A549 (cell line): ENCODE measurements at regions not wholly inside any gene's neighbourhood (a gene's known extent, or its start where the extent isn't known, plus 50 kb on each side); places are given as distances from the start of the nearest gene placed in this dataset.

Experiments used
- CEBPB ChIP-seq, 2 experiments: fragments of >200 bp in 1 of 2; sonication (Bioruptor Twin) in 1 of 2; formaldehyde crosslinking in 1 of 2; IDR thresholded peaks; 2 replicates each; pipeline ENCODE4 v1.6.1; 2012 to 2016
- CTCF ChIP-seq: fragments of >200 bp; sonication (Bioruptor Twin); formaldehyde crosslinking; IDR thresholded peaks from 3 replicates; pipeline ENCODE4 v1.5.1; 2016
- EHMT2 ChIP-seq: fragments of 200-600 bp; sonication (generic); IDR thresholded peaks from 2 replicates; pipeline ENCODE4 v1.6.1; 2016; ENCODE audit warnings: antibody characterized with exemption, low read depth, mild to moderate bottlenecking, moderate library complexity
- HOXA7 ChIP-seq: fragments of 250-450 bp; sonication (Bioruptor Pico); IDR thresholded peaks from 2 replicates; pipeline ENCODE4 v1.5.0; 2020; ENCODE audit warnings: mild to moderate bottlenecking, moderate library complexity
- JUN ChIP-seq, 2 experiments: fragments of >200 bp; sonication (Bioruptor Twin); formaldehyde crosslinking; IDR thresholded peaks; 2 replicates in 1 of 2; 3 replicates in 1 of 2; pipeline ENCODE4 v1.6.1; 2016 to 2017
- MAZ ChIP-seq: fragments of 150-350 bp; IDR thresholded peaks from 2 replicates; pipeline ENCODE4 v1.6.1; 2014; ENCODE audit warnings: antibody characterized with exemption, low read depth, low read length, borderline replicate concordance
- NR3C1 ChIP-seq: fragments of >200 bp; sonication (Bioruptor Twin); formaldehyde crosslinking; IDR thresholded peaks from 3 replicates; pipeline ENCODE4 v1.6.1; 2017
- POLR2A ChIP-seq: IDR thresholded peaks from 2 replicates; pipeline ENCODE4 v1.6.1; 2012; ENCODE audit warnings: mild to moderate bottlenecking, low read length
- REST ChIP-seq: fragments of 200-600 bp; sonication (generic); IDR thresholded peaks from 2 replicates; pipeline ENCODE4 v1.6.1; 2016; ENCODE audit warnings: antibody characterized with exemption, mild to moderate bottlenecking, moderate library complexity

- TF ChIP-seq JUN (IDR thresholded peaks at IDR 0.05) (no peak), CTCF (no peak), CEBPB (IDR thresholded peaks at IDR 0.05) (no peak), REST (no peak), POLR2A (no peak), EHMT2 (no peak), NR3C1 (no peak), HOXA7 (CRISPR knock-in tag) (no peak), MAZ (no peak)
Measured at GRCh38 chr13:25032160-25032559, 63.8 kb upstream of the PABPC3 start.
